Stomach smooth muscle (tissue), 2 donors: ENCODE measurements at regions not wholly inside any gene's neighbourhood (a gene's known extent, or its start where the extent isn't known, plus 50 kb on each side); places are given as distances from the start of the nearest gene placed in this dataset.

Source experiments
- H3K27ac ChIP-seq: one replicate; pipeline ENCODE4 v1.7.0; 2013; ENCODE audit warnings: mild to moderate bottlenecking, low read length, inconsistent platforms
- H3K27me3 ChIP-seq, 2 donors: one replicate each; pipeline ENCODE4 v1.7.0; 2013; ENCODE audit warnings: low read length in 2 of 2; ENCODE audit not compliant: insufficient read depth in 2 of 2, control insufficient read depth in 1 of 2
- H3K36me3 ChIP-seq, 2 donors: one replicate each; pipeline ENCODE4 v1.7.0; 2013; ENCODE audit warnings: low read length in 2 of 2; ENCODE audit not compliant: control insufficient read depth in 2 of 2, insufficient read depth in 2 of 2
- H3K4me1 ChIP-seq: one replicate; pipeline ENCODE4 v1.7.0; 2013; ENCODE audit warnings: low read length; ENCODE audit not compliant: control insufficient read depth, insufficient read depth
- H3K4me3 ChIP-seq, 2 donors: one replicate each; pipeline ENCODE4 v1.7.0; 2013; ENCODE audit warnings: low read length in 2 of 2
- H3K9ac ChIP-seq, 2 donors: one replicate each; pipeline ENCODE4 v1.7.0; 2013; ENCODE audit warnings: low read length in 2 of 2, mild to moderate bottlenecking in 1 of 2
- H3K9me3 ChIP-seq, 2 donors: one replicate each; pipeline ENCODE4 v1.7.0; 2013; ENCODE audit warnings: low read length in 2 of 2; ENCODE audit not compliant: control insufficient read depth in 2 of 2
- donor health status: healthy.
- donor health status: Pancreatic carcinoma.

DNA sequence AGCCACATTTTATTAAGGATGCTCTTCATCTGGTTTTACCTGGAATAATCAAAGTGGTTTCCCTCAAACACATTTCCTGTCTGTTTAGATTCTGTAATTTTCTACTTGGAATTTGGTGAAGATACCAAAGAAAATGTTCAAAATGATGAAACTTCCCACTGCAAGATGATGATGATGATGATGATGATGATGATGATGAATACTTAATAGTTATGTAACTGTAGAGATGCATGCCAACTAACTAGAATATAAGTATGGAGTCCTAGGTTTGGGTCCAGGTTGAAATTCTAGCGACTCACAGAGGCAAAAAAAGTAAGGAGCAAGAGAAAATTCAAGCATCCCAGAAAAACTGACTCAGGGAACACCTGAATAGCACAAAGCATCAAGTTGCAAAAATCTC is 104.0 kb upstream of the KIAA1217 start:
- Histone ChIP-seq H3K4me3 (no peak overlapping the region), H3K27me3 (no peaks in the 10 kb centered on the region), H3K9me3 (no peaks in the 10 kb centered on the region), H3K27ac (no peak overlapping the region), H3K9ac (no peak overlapping the region), H3K4me1 (no peaks in the 10 kb centered on the region), H3K36me3 (no peaks in the 10 kb centered on the region)

DNA sequence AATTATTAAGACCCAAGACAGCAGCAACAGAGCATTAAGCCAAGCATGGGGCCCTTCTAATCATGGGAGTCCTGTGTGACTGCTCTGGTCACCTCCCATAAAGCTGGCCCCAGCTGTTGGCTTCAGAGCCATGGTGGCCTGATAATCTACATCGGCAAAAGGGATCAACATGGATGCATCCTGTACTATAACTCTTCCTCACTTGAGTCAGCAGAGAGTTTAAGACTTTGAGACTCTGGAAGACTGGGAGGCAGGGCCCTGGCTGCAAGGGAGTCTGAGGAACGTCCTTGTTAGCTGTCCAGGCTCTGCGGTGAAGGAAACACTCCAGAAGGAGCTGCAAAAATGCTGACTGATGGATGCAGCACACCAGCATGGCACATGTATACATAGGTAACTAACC is 95.0 kb upstream of the KIAA1217 start:
- no peaks in the 10 kb centered on the region for H3K36me3 ChIP-seq
- H3K27ac ChIP-seq: no peak overlapping the region
- no peak overlapping the region for H3K9ac ChIP-seq
- no peak overlapping the region for H3K4me3 ChIP-seq
- H3K9me3 ChIP-seq: no peaks in the 10 kb centered on the region
- H3K4me1 ChIP-seq: no peaks in the 10 kb centered on the region
- no peaks in the 10 kb centered on the region for H3K27me3 ChIP-seq

DNA sequence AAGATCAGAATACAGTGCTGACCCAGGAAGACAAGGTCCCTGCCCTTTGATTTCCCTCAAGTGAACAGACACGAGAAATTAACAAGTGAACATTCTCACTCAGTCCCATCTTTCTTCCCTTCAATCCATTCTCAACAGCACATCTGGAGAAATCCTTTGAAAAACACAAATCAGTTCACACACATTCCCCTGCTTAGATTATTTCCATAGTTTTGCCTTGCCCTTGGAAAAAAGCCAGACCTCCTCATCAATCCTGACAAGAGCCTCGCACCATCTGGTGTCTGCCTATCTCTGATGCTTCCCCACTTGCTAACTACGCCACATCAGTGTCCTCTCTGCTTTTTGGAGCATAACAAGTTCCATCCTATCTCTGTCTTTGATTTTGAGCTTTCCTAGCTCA is 94.4 kb upstream of the KIAA1217 start:
- Histone ChIP-seq H3K9ac (no peak overlapping the region), H3K27ac (no peak overlapping the region)

DNA sequence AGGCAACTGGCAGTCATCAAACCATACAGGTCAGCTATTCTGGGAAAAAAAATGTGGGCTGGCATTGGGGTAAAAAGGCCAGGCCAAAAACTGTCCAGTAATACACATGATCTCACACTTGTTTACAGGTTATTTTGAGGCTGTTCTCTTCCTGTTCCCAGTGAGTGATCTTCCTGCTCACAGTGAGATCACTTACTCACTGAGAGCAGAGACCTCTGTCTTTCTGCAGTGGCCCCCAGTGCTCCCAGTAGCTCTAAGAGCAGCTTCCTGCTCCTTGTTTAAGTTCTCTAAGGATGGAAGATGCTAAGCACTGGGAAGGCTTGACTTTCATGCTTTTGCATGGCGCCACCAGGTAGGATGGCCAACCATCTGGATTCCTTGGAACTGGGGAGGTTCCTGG is 93.5 kb upstream of the KIAA1217 start:
- no peaks in the 10 kb centered on the region for H3K27me3 ChIP-seq
- no peaks in the 10 kb centered on the region for H3K9me3 ChIP-seq
- no peak overlapping the region for H3K4me3 ChIP-seq
- no peaks in the 10 kb centered on the region for H3K4me1 ChIP-seq
- no peak overlapping the region for H3K9ac ChIP-seq
- no peaks in the 10 kb centered on the region for H3K36me3 ChIP-seq
- H3K27ac ChIP-seq: no peak overlapping the region

More for the DNA sequence above, 94.4 kb upstream of the KIAA1217 start:
- Histone ChIP-seq H3K9me3 (no peaks in the 10 kb centered on the region), H3K36me3 (no peaks in the 10 kb centered on the region), H3K4me3 (no peak overlapping the region), H3K27me3 (no peaks in the 10 kb centered on the region), H3K4me1 (no peaks in the 10 kb centered on the region)

DNA sequence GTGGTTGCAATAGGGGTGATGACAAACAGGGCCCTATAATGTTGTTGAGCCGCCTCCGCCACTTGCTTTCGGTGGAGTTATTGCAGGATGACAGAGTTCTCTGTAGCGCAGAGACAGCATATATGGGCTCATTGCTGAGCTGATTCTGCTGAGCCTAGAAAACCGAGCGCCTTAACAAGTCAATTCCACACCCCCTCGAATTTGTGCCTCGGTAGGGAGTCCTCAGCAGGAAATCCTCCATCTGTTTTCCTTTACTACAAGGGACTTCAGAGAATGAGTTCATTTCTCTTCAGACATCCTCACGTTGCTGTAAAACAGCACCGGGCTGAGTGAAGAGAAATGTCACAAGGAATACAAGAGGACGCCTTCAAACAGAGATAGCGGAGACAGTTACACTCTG is 90.7 kb upstream of the KIAA1217 start:
- no peak overlapping the region for H3K9ac ChIP-seq
- no peaks in the 10 kb centered on the region for H3K4me1 ChIP-seq
- H3K9me3 ChIP-seq: no peaks in the 10 kb centered on the region
- no peak overlapping the region for H3K27ac ChIP-seq
- H3K36me3 ChIP-seq: no peaks in the 10 kb centered on the region
- H3K4me3 ChIP-seq: peak overlapping the region in 1 of 2 donors; percentile 2
- no peaks in the 10 kb centered on the region for H3K27me3 ChIP-seq

DNA sequence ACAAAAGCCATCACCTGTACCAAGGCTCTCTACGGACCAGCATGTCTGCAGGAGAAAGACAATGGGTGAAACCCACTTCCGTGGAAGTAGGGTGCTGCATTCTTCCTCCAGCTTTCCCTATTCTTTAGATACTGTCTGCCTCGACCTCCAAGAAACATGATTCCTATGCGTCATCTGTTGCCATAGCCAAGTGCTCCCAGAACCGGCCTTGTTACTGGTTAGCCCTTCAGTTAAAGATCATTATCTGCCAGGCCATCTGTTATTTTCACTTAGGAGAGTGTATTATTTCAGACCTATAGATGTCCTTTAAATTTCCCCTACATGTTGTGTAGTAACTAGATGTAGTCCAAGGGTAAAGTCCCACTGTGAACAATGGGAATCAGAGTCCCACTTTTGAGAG is 89.0 kb upstream of the KIAA1217 start:
- H3K9ac ChIP-seq: no peak overlapping the region
- H3K27me3 ChIP-seq: no peaks in the 10 kb centered on the region
- H3K36me3 ChIP-seq: no peaks in the 10 kb centered on the region
- H3K4me1 ChIP-seq: no peaks in the 10 kb centered on the region
- H3K4me3 ChIP-seq: no peak overlapping the region
- no peaks in the 10 kb centered on the region for H3K9me3 ChIP-seq
- H3K27ac ChIP-seq: no peak overlapping the region

DNA sequence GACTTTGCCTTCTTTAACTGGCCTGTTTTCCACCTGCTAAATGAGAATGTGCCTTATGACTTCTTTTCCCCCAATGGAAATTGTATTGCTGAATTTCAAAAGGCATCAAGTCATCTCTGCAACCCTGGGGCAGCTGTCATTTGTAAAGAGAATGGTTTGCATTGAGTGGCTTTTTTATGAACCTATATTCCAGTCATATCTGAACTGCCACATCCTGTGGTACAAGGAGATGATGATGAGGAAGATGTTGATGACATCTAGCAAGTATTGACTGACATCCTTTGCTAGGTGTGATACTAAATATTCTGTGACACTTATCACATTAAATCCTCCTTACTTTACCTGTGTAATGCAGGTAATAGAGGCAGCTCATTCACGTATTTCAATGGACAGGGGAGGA is 88.3 kb upstream of the KIAA1217 start:
- H3K27ac ChIP-seq: no peak overlapping the region
- H3K9me3 ChIP-seq: no peaks in the 10 kb centered on the region

DNA sequence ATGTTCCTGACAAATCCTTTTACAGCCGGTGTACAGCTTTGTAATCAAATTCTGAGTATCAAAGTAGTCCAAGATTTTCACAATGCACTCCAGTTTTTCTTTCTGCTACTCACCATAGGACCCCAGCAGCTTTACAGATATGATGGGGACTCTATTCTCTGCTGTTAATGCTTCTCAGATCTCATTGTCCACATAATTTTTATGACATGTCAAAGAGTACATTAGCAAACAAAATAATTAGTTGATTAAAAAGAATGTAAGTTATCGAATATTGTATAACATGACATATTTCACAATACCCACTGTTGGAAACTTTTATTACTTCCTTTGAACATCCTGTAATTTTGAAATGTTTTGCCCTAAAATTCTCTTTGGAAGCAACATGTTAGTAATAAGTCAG is 81.4 kb upstream of the KIAA1217 start:
- Histone ChIP-seq H3K36me3 (no peaks in the 10 kb centered on the region), H3K9me3 (no peaks in the 10 kb centered on the region), H3K4me1 (no peaks in the 10 kb centered on the region), H3K27ac (no peak overlapping the region), H3K27me3 (no peaks in the 10 kb centered on the region), H3K9ac (no peak overlapping the region), H3K4me3 (no peak overlapping the region)

More for the DNA sequence above, 88.3 kb upstream of the KIAA1217 start:
- Histone ChIP-seq H3K36me3 (no peaks in the 10 kb centered on the region), H3K4me3 (no peak overlapping the region), H3K9ac (no peak overlapping the region), H3K4me1 (no peaks in the 10 kb centered on the region), H3K27me3 (no peaks in the 10 kb centered on the region)

DNA sequence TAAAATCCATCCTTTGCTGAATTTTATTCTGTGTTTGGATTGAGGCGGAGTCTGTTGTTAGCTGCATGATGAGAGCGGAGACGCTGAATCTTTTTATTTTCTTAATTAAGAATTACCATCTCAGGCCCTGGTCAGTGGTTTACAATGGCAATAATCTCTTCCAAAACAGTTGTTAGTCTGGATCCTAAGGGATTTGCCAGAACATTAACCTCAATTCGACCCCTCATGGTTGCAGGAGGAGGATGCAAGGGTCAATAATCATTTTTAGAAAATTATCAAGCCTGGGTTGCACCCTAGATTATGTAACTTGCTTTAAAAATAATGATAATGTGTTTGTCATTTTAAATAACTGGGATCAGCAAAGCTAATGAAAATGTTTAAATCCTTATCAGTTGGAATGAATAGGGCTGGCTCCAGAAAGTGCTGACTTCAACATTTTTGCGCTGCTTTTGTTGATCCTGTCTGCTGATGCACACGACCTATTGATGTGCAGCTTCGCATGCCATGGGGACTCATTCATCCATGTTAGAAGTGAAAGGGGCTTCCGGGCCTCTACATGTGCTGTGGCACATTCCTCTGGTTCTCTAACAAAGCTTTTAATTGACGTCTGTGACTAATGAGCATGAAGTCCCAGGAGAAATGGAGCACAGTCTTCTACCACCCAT is 80.7 kb upstream of the KIAA1217 start:
- no peaks in the 10 kb centered on the region for H3K27me3 ChIP-seq
- H3K36me3 ChIP-seq: no peaks in the 10 kb centered on the region
- H3K9me3 ChIP-seq: no peaks in the 10 kb centered on the region
- no peak overlapping the region for H3K9ac ChIP-seq
- no peak overlapping the region for H3K4me3 ChIP-seq
- H3K27ac ChIP-seq: no peak overlapping the region
- H3K4me1 ChIP-seq: no peaks in the 10 kb centered on the region

DNA sequence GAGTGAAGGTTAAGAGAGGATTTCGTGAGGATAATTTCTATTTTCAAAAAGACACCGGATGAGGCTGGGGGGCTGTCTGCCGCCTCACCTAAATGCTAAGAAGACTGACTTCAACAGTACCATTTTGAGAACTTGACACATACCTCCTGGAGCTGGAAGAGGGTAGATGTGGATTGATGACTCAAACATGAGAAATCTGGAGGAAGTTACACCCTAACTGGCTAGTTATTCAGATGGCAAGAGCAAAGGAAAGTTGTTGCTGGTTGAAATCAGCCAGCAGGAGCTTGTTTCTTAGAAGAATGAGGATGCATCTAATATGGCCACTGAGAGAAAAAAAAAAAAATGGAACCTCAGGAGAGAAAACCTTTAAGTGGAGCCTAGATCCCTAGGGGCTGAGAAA is 76.2 kb upstream of the KIAA1217 start:
- Histone ChIP-seq H3K9ac (no peak overlapping the region), H3K27me3 (no peaks in the 10 kb centered on the region), H3K27ac (no peak overlapping the region), H3K4me3 (no peak overlapping the region), H3K36me3 (no peaks in the 10 kb centered on the region), H3K4me1 (no peaks in the 10 kb centered on the region), H3K9me3 (no peaks in the 10 kb centered on the region)

DNA sequence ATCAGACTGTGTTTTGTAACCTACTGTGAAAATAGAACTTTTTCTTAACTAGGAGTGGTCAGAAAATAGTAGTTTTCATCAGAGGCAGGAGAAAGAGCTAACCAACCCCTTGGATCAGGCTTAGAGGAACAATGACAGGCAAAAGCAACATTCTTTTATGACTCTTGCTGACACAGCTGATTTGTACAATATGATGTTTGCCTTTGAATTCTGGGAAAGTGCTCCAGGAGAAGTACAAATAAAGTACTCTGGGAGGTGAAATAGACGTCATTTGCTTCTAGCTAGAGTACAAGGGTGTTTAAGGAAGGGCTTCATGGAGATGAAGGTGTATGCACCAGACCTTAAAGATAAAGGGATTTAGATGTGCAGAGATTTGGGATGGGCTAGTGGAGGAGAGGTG is 75.1 kb upstream of the KIAA1217 start:
- Histone ChIP-seq H3K4me1 (no peaks in the 10 kb centered on the region), H3K27ac (no peak overlapping the region), H3K27me3 (no peaks in the 10 kb centered on the region)

More for the DNA sequence above, 75.1 kb upstream of the KIAA1217 start:
- no peak overlapping the region for H3K9ac ChIP-seq
- no peaks in the 10 kb centered on the region for H3K9me3 ChIP-seq
- no peak overlapping the region for H3K4me3 ChIP-seq
- H3K36me3 ChIP-seq: no peaks in the 10 kb centered on the region
